ENCODE measurements at regions not wholly inside any gene's neighbourhood (a gene's known extent, or its start where the extent isn't known, plus 50 kb on each side); places are given as distances from the start of the nearest gene placed in this dataset.

DNA sequence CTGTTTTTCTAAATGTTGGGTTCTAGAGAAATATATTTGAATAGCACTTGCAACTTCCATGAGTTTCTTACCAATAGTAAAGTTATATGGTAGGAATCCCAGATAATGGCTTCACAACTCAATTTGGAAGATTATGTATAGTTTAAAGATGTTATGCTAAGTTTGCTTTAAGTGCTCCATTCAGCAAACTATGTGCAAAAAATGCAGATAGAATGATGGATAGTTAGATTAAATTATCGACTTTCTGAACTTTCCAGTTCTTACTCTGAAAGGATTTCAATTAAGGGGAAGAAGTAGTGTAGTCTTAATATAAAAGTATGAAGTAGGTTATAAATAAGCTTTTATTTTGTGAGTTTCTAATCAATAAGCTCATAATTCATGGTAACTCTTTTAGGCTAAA is 60.7 kb upstream of the NFKB1 start:
- DNase-seq (ENCODE audit: low read depth in 2 of 2): no peak

DNA sequence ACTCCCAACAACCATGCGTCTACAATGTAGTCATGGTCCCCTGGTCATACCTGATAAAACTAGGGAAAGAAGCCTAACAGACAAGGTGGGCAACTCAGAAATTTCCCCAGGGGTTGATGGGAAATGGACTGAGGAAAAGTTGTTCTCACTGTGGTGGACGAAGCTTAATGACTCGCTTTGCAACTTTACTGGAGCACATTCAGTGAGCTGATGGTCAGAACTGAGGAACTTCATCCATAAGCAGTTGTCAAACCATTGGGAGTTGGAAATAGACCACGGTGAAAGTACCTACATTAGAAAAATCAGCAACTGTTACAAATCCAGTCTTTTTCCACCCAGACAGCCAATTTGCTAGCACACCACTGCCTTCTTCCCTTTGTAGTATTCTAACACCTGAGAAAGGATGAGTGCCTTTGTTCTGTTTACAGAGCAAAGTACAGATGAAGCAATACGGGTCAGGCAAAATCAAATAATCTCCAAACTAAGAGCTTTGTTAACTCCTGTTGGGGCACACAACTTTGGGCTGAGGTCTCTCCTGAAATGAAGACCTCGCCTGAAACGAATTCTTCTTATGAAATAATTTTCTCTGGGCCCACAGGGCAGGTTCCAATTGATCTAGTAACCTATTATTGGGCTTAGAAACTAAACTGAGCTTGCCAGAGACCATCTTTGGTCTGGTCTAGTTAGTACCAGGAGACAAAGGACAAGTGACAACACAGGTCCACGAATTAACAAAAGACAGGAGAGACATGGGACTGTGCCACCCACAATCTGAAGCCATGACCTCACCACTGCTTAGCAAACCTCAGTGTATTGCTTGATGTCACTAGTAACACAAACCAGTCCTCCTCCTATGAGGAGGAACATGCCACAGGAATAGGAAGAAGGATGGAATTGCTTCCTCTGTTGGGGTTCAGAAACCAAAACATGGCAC is 58.9 kb upstream of the NFKB1 start:
- no peak for DNase-seq (ENCODE audit: low read depth in 2 of 2)

DNA sequence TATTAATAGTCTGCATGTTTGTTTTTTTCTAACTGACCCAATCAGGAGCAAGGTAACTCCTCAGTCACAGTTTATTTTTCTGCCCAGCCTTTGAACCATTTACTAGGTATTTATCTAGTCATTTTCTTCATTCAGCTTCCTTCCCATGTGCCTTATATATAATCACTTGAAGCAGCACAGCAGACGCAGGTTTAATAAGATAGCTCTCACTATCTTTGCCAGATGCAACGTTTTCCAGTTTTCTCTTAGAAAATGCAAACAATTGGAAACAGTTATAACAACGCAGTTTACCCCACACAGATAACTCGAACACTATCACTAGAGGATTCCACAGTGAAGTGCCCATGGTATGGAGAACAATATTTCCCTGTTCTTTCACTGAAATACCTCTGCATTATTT is 56.4 kb upstream of the NFKB1 start:
- no peak for DNase-seq (ENCODE audit: low read depth in 2 of 2)

DNA sequence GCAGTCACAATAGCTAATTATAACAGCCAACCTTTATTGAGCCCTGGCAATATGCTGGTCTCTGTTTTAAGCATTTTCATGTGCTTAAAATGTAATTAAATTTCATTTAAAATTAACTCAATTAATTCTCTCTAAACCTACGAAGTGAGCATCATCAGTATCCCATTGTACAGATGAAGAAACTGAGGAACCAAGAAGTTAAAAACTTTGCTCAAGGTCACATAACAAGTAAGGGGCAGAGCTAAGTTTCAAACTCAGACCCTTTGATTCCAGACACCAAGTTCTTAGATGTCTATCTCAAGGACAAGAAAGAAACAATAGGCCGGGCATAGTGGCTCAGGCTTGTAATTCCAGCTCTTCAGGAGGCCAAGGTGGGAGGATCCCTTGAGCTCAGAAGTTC is 55.9 kb upstream of the NFKB1 start:
- no peak for DNase-seq (ENCODE audit: low read depth in 2 of 2)

DNA sequence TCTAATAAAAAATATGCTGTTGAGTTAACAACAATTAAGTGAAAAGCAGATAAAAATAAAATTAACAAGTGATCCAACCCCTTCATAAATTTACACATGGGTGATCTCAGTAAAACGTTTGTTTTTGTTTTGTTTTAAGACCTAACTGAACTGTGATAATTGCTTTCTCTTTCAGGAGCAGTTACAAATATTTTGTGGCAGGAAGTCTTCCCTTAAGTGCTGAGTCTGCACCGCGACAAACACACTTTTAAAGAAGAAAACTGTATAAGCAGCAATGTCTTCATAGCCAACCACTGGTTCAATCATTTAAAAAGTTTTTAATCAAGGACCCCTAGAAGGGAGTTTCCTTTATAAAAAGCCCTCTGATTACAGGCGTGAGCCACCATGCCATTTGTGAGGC is 53.7 kb upstream of the NFKB1 start:
- DNase-seq (ENCODE audit: low read depth in 2 of 2): no peak

DNA sequence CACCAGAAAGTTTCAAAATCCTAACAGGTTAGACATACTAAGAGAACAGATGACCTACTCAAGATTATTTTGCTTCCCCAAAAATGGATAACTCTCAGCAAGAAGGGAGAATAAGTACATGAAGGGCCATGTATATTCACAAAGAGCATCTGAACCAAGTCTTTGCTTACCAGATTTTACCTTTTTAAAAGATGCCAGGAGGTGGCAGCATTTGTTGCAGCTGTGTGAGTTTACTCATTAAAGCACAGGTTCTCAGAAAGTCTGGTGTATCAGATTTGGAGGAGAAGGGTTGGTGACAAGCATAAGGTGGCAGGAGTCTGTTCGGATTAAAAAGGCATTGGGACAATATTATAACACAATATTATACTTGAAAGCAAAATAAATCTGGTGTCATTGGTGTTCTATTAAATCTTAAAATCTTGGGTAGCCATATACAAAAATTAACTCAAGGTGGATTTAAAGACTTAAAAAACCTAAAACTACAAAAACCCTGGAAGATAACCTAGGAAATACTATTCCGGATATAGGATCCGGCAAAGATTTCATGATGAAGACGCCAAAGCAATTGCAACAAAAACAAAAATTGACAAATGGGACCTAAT is 51.3 kb upstream of the NFKB1 start:
- peak; percentile 23 to 37 for DNase-seq (ENCODE audit: low read depth in 2 of 2)

DNA sequence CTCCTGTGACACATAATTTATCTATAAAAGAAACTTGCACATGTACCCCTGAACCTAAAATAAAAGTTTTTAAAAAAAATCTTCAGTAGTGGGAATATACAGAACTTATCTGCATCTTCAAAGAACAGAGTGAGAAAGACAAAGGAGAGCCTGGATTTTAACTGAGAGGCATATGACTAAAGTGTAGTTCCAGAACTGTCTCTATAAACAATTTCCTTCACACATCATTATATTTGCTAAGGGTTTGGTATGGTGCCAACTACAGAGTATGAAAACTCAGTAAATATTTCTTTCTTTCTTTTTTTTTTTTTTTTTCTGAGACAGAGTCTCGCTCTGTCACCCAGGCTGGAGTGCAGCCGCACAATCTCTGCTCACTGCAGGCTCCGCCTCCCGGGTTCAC is 49.9 kb upstream of the NFKB1 start:
- DNase-seq (ENCODE audit: low read depth in 2 of 2): no peak

Measured in fibroblast of skin of left quadriceps (primary cell).